SK-N-SH treated with all-trans-retinoic acid at 6 μM for 48 hours (cell line): ENCODE measurements at regions not wholly inside any gene's neighbourhood (a gene's known extent, or its start where the extent isn't known, plus 50 kb on each side); places are given as distances from the start of the nearest gene placed in this dataset.

Experiments
- ATAC-seq: fragments of 200-7000 bp; cut with Tn5 transposase; 3 replicates; pipeline ENCODE4 v1.9.1; 2020; ENCODE audit warnings: mild to moderate bottlenecking, moderate library complexity
- ARNTL ChIP-seq: fragments of 450-650 bp; formaldehyde crosslinking; IDR thresholded peaks from 2 replicates; pipeline ENCODE4 v1.5.0; 2020; ENCODE audit warnings: low read depth, mild to moderate bottlenecking, moderate library complexity, borderline replicate concordance
- BACH2 ChIP-seq: fragments of 250-450 bp; sonication (Bioruptor Pico); IDR thresholded peaks from 2 replicates; pipeline ENCODE4 v1.9.0; 2021; ENCODE audit warnings: mild to moderate bottlenecking, borderline replicate concordance
- CREB5 ChIP-seq: fragments of 250-450 bp; sonication (Bioruptor Pico); IDR thresholded peaks from 2 replicates; pipeline ENCODE4 v1.5.1; 2020; ENCODE audit warnings: low read depth, mild to moderate bottlenecking, moderate library complexity
- CSDC2 ChIP-seq: fragments of 250-450 bp; sonication (Bioruptor Pico); IDR thresholded peaks from 2 replicates; pipeline ENCODE4 v1.5.0; 2020; ENCODE audit warnings: mild to moderate bottlenecking, moderate library complexity
- CSRNP3 ChIP-seq: fragments of 250-450 bp; sonication (Bioruptor Pico); IDR thresholded peaks from 2 replicates; pipeline ENCODE4 v1.5.1; 2021; ENCODE audit warnings: mild to moderate bottlenecking, moderate library complexity
- GLIS3 ChIP-seq: fragments of 250-450 bp; sonication (Bioruptor Pico); IDR thresholded peaks from 2 replicates; pipeline ENCODE4 v1.5.0; 2020; ENCODE audit warnings: mild to moderate bottlenecking, moderate library complexity
- ISL1 ChIP-seq: fragments of 250-450 bp; sonication (Bioruptor Pico); IDR thresholded peaks from 2 replicates; pipeline ENCODE4 v2.1.2; 2022; ENCODE audit warnings: mild to moderate bottlenecking, moderate library complexity
- OSR1 ChIP-seq: fragments of 250-450 bp; sonication (Bioruptor Pico); IDR thresholded peaks from 2 replicates; pipeline ENCODE4 v1.8.0; 2022; ENCODE audit warnings: moderate library complexity, mild to moderate bottlenecking, inconsistent platforms
- PATZ1 ChIP-seq: fragments of 250-450 bp; sonication (Bioruptor Pico); IDR thresholded peaks from 2 replicates; pipeline ENCODE4 v1.8.0; 2020; ENCODE audit warnings: mild to moderate bottlenecking, moderate library complexity, borderline replicate concordance
- POU6F1 ChIP-seq: fragments of 250-450 bp; sonication (Bioruptor Pico); IDR thresholded peaks from 2 replicates; pipeline ENCODE4 v1.8.0; 2021; ENCODE audit warnings: low read depth, mild to moderate bottlenecking, moderate library complexity, borderline replicate concordance
- PPARA ChIP-seq: fragments of 250-450 bp; sonication (Bioruptor Pico); IDR thresholded peaks from 2 replicates; pipeline ENCODE4 v1.5.0; 2020; ENCODE audit warnings: mild to moderate bottlenecking, borderline replicate concordance
- RARB ChIP-seq: fragments of 250-450 bp; sonication (Bioruptor Pico); IDR thresholded peaks from 2 replicates; pipeline ENCODE4 v1.8.0; 2021; ENCODE audit warnings: mild to moderate bottlenecking, moderate library complexity
- SNAI2 ChIP-seq: fragments of 250-450 bp; sonication (Bioruptor Pico); IDR thresholded peaks from 2 replicates; pipeline ENCODE4 v1.5.0; 2020; ENCODE audit warnings: mild to moderate bottlenecking, moderate library complexity
- TCF4 ChIP-seq: fragments of 250-450 bp; sonication (Bioruptor Pico); IDR thresholded peaks from 2 replicates; pipeline ENCODE4 v1.8.0; 2021; ENCODE audit warnings: mild to moderate bottlenecking, moderate library complexity, borderline replicate concordance
- TOX ChIP-seq: fragments of 250-450 bp; sonication (Bioruptor Pico); IDR thresholded peaks from 2 replicates; pipeline ENCODE4 v1.8.0; 2021; ENCODE audit warnings: mild to moderate bottlenecking, moderate library complexity, borderline replicate concordance
- TSHZ2 ChIP-seq: fragments of 250-450 bp; sonication (Bioruptor Pico); IDR thresholded peaks from 2 replicates; pipeline ENCODE4 v1.5.0; 2020; ENCODE audit warnings: mild to moderate bottlenecking, moderate library complexity
- ZC3H10 ChIP-seq: fragments of 250-450 bp; sonication (Bioruptor Pico); IDR thresholded peaks from 2 replicates; pipeline ENCODE4 v1.5.1; 2021; ENCODE audit warnings: mild to moderate bottlenecking, moderate library complexity
- ZFP3 ChIP-seq: fragments of 250-450 bp; sonication (Bioruptor Pico); IDR thresholded peaks from 2 replicates; pipeline ENCODE4 v1.5.0; 2020; ENCODE audit warnings: mild to moderate bottlenecking, moderate library complexity
- ZFP30 ChIP-seq: fragments of 450-650 bp; formaldehyde crosslinking; IDR thresholded peaks from 2 replicates; pipeline ENCODE4 v1.5.0; 2022; ENCODE audit warnings: mild to moderate bottlenecking, moderate library complexity
- ZNF565 ChIP-seq: fragments of 450-650 bp; formaldehyde crosslinking; conservative IDR thresholded peaks from 2 replicates; pipeline ENCODE4 v1.5.0; 2020; ENCODE audit warnings: low read depth, mild to moderate bottlenecking, moderate library complexity
- ZNF70 ChIP-seq: fragments of 450-650 bp; formaldehyde crosslinking; IDR thresholded peaks from 2 replicates; pipeline ENCODE4 v1.5.0; 2020; ENCODE audit warnings: mild to moderate bottlenecking, moderate library complexity
- ZNF8 ChIP-seq: fragments of 450-650 bp; formaldehyde crosslinking; IDR thresholded peaks from 2 replicates; pipeline ENCODE4 v1.5.0; 2020; ENCODE audit warnings: mild to moderate bottlenecking, moderate library complexity

GRCh38 chr2:118773826-118774225, 73.6 kb downstream of the EN1 start:
- no peak for ATAC-seq
- TF ChIP-seq OSR1 (CRISPR knock-in tag): no peak
- TF ChIP-seq ZFP30 (CRISPR knock-in tag): no peak
- no peak for TF ChIP-seq ZNF70 (CRISPR knock-in tag)
- no peak for TF ChIP-seq ZNF8 (CRISPR knock-in tag)
- TF ChIP-seq CSDC2 (CRISPR knock-in tag): no peak
- no peak for TF ChIP-seq ARNTL (CRISPR knock-in tag)
- TF ChIP-seq GLIS3 (CRISPR knock-in tag): no peak
- no peak for TF ChIP-seq ZNF565 (CRISPR knock-in tag)
- TF ChIP-seq PATZ1 (CRISPR knock-in tag): no peak
- TF ChIP-seq ZC3H10: no peak
- TF ChIP-seq TCF4 (CRISPR knock-in tag): no peak
- TF ChIP-seq POU6F1: no peak
- no peak for TF ChIP-seq PPARA
- no peak for TF ChIP-seq ISL1 (CRISPR knock-in tag)
- no peak for TF ChIP-seq BACH2 (CRISPR knock-in tag)
- TF ChIP-seq SNAI2: no peak
- TF ChIP-seq RARB (CRISPR knock-in tag): no peak
- no peak for TF ChIP-seq CREB5
- no peak for TF ChIP-seq CSRNP3 (CRISPR knock-in tag)
- TF ChIP-seq ZFP3 (CRISPR knock-in tag): no peak

GRCh38 chr2:118772487-118773200, 74.8 kb downstream of the EN1 start:
- no peak for TF ChIP-seq ZNF565 (CRISPR knock-in tag)
- no peak for TF ChIP-seq TCF4 (CRISPR knock-in tag)
- TF ChIP-seq GLIS3 (CRISPR knock-in tag): no peak
- TF ChIP-seq POU6F1: no peak
- TF ChIP-seq TOX (CRISPR knock-in tag): no peak
- no peak for TF ChIP-seq CREB5
- no peak for TF ChIP-seq ZFP3 (CRISPR knock-in tag)
- TF ChIP-seq TSHZ2: no peak
- TF ChIP-seq ZFP30 (CRISPR knock-in tag): no peak
- no peak for TF ChIP-seq ISL1 (CRISPR knock-in tag)
- no peak for TF ChIP-seq PATZ1 (CRISPR knock-in tag)
- TF ChIP-seq RARB (CRISPR knock-in tag): no peak
- TF ChIP-seq OSR1 (CRISPR knock-in tag): no peak
- TF ChIP-seq CSDC2 (CRISPR knock-in tag): no peak
- TF ChIP-seq ZNF8 (CRISPR knock-in tag): no peak
- TF ChIP-seq PPARA: no peak
- no peak for TF ChIP-seq BACH2 (CRISPR knock-in tag)
- TF ChIP-seq, all 23 proteins: peak for 0
- ATAC-seq: no peak
